GM21528 (cell line): ENCODE measurements at regions not wholly inside any gene's neighbourhood (a gene's known extent, or its start where the extent isn't known, plus 50 kb on each side); places are given as distances from the start of the nearest gene placed in this dataset.
"Not testable (repeated sequence)": the region's sequence is repeated elsewhere in the genome, so short reads cannot be mapped to it uniquely, and the experiment has no call there.

Source experiments
- ATAC-seq: cut with Tn5 transposase; IDR thresholded peaks from one replicate; pipeline ENCODE4 v1.9.1; 2021; ENCODE audit warnings: mild to moderate bottlenecking, moderate library complexity; ENCODE audit not compliant: unreplicated experiment, low FRiP score

- ATAC-seq: no peak
These were observed 162.4 kb upstream of the TMEM260 start for GRCh38 chr14:56417173-56417572.

DNA sequence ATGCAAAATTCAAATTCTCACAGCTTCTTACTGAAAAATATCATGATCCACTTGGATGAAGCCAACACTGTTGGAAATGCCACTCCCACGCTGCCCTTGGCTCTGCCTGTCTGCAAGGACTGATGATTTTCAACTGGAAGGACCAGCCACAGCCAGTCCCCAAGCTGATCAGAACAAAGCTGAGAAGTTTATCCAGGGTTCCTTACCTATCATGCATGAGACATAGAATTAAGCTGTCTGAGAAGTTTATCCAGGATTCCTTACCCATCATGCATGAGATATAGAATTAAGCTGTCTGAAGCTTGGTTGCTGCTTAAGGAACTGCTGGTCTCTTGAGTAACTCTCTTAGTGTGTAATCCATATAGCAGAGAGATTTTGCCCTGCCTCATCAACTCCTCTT is 159.8 kb upstream of the TMEM260 start:
- no peak for ATAC-seq

- no peak for ATAC-seq
These were observed 157.4 kb upstream of the TMEM260 start for GRCh38 chr14:56422221-56422620.

GRCh38 chr14:56422703-56423213 is 156.8 kb upstream of the TMEM260 start:
- no peak for ATAC-seq

GRCh38 chr14:56423544-56423943 is 156.1 kb upstream of the TMEM260 start:
- ATAC-seq: no peak

DNA sequence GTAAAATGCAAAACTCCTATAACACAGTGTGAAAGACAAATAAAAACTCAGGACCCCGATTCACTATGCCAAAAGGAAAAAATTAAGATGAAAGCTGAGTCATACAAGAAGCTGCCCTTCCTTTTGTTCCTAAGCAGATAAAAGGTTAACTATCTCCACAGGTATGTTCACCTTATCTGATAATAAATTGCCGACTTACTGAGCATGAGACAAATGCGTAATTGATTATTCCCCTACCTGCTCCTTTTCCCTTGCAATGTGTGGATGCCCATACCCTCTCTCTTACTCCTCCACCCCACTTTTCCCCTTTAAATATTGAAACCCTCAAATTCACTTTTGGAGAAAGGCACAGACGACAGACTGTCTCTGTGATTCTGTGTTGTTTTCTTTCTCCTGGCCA is 148.6 kb upstream of the TMEM260 start:
- no peak for ATAC-seq

GRCh38 chr14:56449670-56450213 is 129.9 kb upstream of the TMEM260 start:
- ATAC-seq: no peak

GRCh38 chr14:56452940-56453339 is 126.7 kb upstream of the TMEM260 start:
- no peak for ATAC-seq

GRCh38 chr14:56454680-56455079 is 124.9 kb upstream of the TMEM260 start:
- ATAC-seq: not testable (repeated sequence)

DNA sequence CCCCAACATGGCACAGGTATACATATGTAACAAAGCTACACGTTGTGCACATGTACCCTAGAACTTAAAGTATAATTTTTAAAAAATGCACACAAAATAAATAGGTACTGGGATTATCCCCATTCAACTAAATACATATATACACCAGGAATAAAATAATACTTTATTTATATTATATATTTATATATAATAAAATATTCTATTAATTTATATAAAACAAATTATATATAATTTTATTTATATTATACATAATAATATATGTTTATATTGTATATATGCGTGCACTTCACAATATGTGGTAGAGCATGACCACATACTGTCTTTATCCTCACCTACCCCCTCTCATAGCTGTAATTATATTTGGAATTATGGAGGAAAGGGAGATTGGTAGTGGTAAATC is 119.1 kb upstream of the TMEM260 start:
- no peak for ATAC-seq

GRCh38 chr14:56461276-56462275 is 118.0 kb upstream of the TMEM260 start:
- no peak for ATAC-seq

DNA sequence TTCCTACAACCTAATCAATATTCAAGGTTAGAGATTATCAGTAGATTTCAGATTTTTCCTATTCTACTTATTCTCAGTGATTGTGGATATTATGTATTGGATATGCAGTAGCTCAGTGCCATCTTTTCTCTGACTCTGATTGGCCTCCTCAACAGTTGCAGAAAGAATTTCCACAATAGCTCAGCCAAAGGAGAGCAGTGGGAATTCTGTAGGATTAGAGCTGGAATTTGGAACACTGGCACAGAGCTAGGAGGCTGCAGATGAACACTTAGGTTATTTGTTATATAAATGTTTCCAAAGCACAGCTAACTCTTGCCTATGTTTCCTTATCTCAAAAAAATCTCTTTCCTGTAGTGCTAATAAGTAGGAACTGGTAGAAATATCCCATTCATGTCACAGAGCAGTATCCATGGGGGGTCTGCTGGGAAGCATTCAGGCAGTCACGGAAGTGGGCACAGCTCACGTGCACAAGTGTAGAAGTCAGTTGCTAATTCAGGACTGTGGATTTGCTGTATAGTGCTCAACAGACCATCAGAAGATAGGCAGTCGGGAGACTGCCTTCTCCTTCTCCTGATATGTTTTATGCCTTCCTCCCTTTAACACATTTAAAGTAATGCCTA is 116.2 kb upstream of the TMEM260 start:
- no peak for ATAC-seq

DNA sequence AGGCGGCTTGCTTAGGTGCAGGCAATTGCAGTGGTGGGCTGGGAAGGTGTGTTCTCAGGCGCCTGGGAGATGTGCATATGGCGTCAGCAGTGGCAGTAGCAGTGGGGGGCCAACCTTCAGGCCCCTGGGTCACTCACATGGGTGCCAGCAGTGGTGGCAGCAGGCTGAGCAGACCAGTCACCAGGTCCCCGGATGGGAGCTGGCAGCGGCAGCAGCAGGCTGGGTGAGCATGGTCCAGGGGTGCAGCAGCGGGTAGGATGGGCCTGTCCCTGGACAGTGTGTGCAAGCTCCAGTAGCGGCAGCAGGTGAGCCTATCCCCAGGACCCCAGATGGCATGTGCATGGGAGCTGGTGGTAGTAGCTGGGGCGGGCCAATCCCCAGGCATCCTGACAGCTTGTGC is 108.5 kb upstream of the TMEM260 start:
- ATAC-seq: no peak

GRCh38 chr14:56474419-56475022 is 105.1 kb upstream of the TMEM260 start:
- ATAC-seq: no peak

GRCh38 chr14:56482310-56482911 is 97.2 kb upstream of the TMEM260 start:
- ATAC-seq: no peak

GRCh38 chr14:56487090-56487667 is 92.4 kb upstream of the TMEM260 start:
- ATAC-seq: no peak

GRCh38 chr14:56487761-56488160 is 91.8 kb upstream of the TMEM260 start:
- ATAC-seq: no peak

DNA sequence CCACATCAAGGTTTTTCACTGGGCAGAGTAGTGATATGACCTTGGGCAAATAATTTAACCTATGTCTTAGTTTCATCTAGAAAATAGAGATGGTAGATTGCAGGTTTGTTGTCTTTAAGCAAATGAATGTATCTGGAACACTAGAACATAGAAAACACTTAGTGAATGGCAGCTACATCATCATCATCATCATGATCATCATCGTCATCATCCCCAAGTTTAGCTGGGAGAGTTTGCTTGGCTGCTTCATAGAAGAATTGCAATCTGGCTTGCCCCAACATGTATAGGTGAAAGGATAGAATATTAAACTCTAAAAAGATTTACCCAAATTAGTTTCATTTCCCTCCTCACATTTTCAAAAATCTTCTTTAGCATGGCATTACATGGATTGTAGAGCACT is 91.3 kb upstream of the TMEM260 start:
- no peak for ATAC-seq

GRCh38 chr14:56490379-56490778 is 89.2 kb upstream of the TMEM260 start:
- ATAC-seq: no peak
